ENCODE measurements at regions not wholly inside any gene's neighbourhood (a gene's known extent, or its start where the extent isn't known, plus 50 kb on each side); places are given as distances from the start of the nearest gene placed in this dataset.
"Not testable (repeated sequence)": the region's sequence is repeated elsewhere in the genome, so short reads cannot be mapped to it uniquely, and the experiment has no call there.

GRCh38 chr4:33966808-33967207, 2277.5 kb downstream of the ARAP2 start:
- no peaks in the 10 kb centered on the region for H3K79me2 ChIP-seq (ENCODE audit: control insufficient read depth, insufficient read depth, low read length)
- H3K36me3 ChIP-seq (ENCODE audit: control insufficient read depth, insufficient read depth, low read length): no peaks in the 10 kb centered on the region
- no peak overlapping the region for H3K4me3 ChIP-seq (replicated peaks in 1 of 4; ENCODE audit: control extremely low read depth in 1 of 4, insufficient read depth in 1 of 4, low read depth in 3 of 4, low read length in 4 of 4)
- no peak overlapping the region for H2AFZ ChIP-seq (ENCODE audit: low read length)
- H3K4me2 ChIP-seq (ENCODE audit: extremely low read depth, insufficient read depth, low read length): no peak overlapping the region
- no peaks in the 10 kb centered on the region for H4K20me1 ChIP-seq (ENCODE audit: control insufficient read depth, extremely low read depth, insufficient read depth, low read length)
- TF ChIP-seq CTCF (conservative IDR thresholded peaks at IDR 0.05 in 1 of 2, IDR thresholded peaks at IDR 0.05 in 1 of 2; ENCODE audit: low read depth in 1 of 2, low read length in 2 of 2) (peak in 1 of 2 donors; percentile 0), EZH2 (IDR thresholded peaks at IDR 0.05; ENCODE audit: low read length, missing control alignments) (no peak)
- H3K4me1 ChIP-seq (ENCODE audit: control insufficient read depth, extremely low read depth, insufficient read depth, low read length): no peaks in the 10 kb centered on the region
- no peak overlapping the region for H3K27ac ChIP-seq (ENCODE audit: insufficient read depth, low read length)
- no peak for DNase-seq (ENCODE audit: low read depth in 2 of 2)
- H3K27me3 ChIP-seq (ENCODE audit: control insufficient read depth, insufficient read depth, low read length): no peaks in the 10 kb centered on the region
- H3K9me3 ChIP-seq (ENCODE audit: control insufficient read depth, insufficient read depth, low read depth, low read length): no peaks in the 10 kb centered on the region
- H3K9ac ChIP-seq (ENCODE audit: insufficient read depth, low read length): no peak overlapping the region

- Histone ChIP-seq H3K27ac (ENCODE audit: insufficient read depth, low read length) (no peak overlapping the region), H3K9me3 (ENCODE audit: control insufficient read depth, insufficient read depth, low read depth, low read length) (no peaks in the 10 kb centered on the region), H3K4me3 (replicated peaks in 1 of 4; ENCODE audit: control extremely low read depth in 1 of 4, insufficient read depth in 1 of 4, low read depth in 3 of 4, low read length in 4 of 4) (no peak overlapping the region)
These were observed 2270.0 kb downstream of the ARAP2 start for GRCh38 chr4:33974270-33974669.

DNA sequence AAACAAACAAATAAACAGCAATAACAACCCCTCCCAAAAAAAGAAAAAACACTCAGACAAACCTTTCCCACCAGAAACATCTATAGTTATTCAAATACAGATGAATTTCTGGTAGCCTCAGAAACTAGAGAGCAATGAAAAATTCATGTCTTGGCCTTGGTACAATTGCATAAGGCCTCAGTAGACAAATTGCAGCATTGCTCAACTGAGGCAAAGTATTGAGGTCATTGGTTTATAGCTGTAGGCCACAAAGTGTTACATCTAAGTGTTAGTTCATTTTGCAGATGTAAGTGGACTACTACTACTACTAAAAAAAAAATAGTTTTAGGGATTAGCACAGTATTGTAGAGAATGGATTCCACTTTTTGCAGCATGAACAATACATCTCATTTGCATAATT, 2268.3 kb downstream of the ARAP2 start:
- DNase-seq (ENCODE audit: low read depth in 2 of 2): peak in 1 of 2 donors; percentile 67

More at GRCh38 chr4:33974270-33974669, 2270.0 kb downstream of the ARAP2 start:
- DNase-seq (ENCODE audit: low read depth in 2 of 2): no peak
- Histone ChIP-seq H3K9ac (ENCODE audit: insufficient read depth, low read length) (no peak overlapping the region), H3K27me3 (ENCODE audit: control insufficient read depth, insufficient read depth, low read length) (no peaks in the 10 kb centered on the region), H3K4me2 (ENCODE audit: extremely low read depth, insufficient read depth, low read length) (no peak overlapping the region), H3K4me1 (ENCODE audit: control insufficient read depth, extremely low read depth, insufficient read depth, low read length) (no peaks in the 10 kb centered on the region), H4K20me1 (ENCODE audit: control insufficient read depth, extremely low read depth, insufficient read depth, low read length) (no peaks in the 10 kb centered on the region), H2AFZ (ENCODE audit: low read length) (no peak overlapping the region), H3K79me2 (ENCODE audit: control insufficient read depth, insufficient read depth, low read length) (no peaks in the 10 kb centered on the region), H3K36me3 (ENCODE audit: control insufficient read depth, insufficient read depth, low read length) (no peaks in the 10 kb centered on the region)
- no peak for TF ChIP-seq EZH2 (IDR thresholded peaks at IDR 0.05; ENCODE audit: low read length, missing control alignments)
- TF ChIP-seq CTCF (conservative IDR thresholded peaks at IDR 0.05 in 1 of 2, IDR thresholded peaks at IDR 0.05 in 1 of 2; ENCODE audit: low read depth in 1 of 2, low read length in 2 of 2): no peak

GRCh38 chr4:33979781-33980180, 2264.5 kb downstream of the ARAP2 start:
- not testable (repeated sequence) for H3K27me3 ChIP-seq (ENCODE audit: control insufficient read depth, insufficient read depth, low read length); H3K4me1 ChIP-seq (ENCODE audit: control insufficient read depth, extremely low read depth, insufficient read depth, low read length); H3K27ac ChIP-seq (ENCODE audit: insufficient read depth, low read length); H2AFZ ChIP-seq (ENCODE audit: low read length); H3K4me3 ChIP-seq (replicated peaks in 1 of 4; ENCODE audit: control extremely low read depth in 1 of 4, insufficient read depth in 1 of 4, low read depth in 3 of 4, low read length in 4 of 4); H3K4me2 ChIP-seq (ENCODE audit: extremely low read depth, insufficient read depth, low read length); H3K9me3 ChIP-seq (ENCODE audit: control insufficient read depth, insufficient read depth, low read depth, low read length); H4K20me1 ChIP-seq (ENCODE audit: control insufficient read depth, extremely low read depth, insufficient read depth, low read length); H3K36me3 ChIP-seq (ENCODE audit: control insufficient read depth, insufficient read depth, low read length); DNase-seq (ENCODE audit: low read depth in 2 of 2); H3K79me2 ChIP-seq (ENCODE audit: control insufficient read depth, insufficient read depth, low read length); H3K9ac ChIP-seq (ENCODE audit: insufficient read depth, low read length)

More for the DNA sequence above, 2268.3 kb downstream of the ARAP2 start:
- no peak for TF ChIP-seq CTCF (conservative IDR thresholded peaks at IDR 0.05 in 1 of 2, IDR thresholded peaks at IDR 0.05 in 1 of 2; ENCODE audit: low read depth in 1 of 2, low read length in 2 of 2)
- H3K27me3 ChIP-seq (ENCODE audit: control insufficient read depth, insufficient read depth, low read length): no peaks in the 10 kb centered on the region
- no peaks in the 10 kb centered on the region for H3K36me3 ChIP-seq (ENCODE audit: control insufficient read depth, insufficient read depth, low read length)
- no peaks in the 10 kb centered on the region for H3K9me3 ChIP-seq (ENCODE audit: control insufficient read depth, insufficient read depth, low read depth, low read length)
- no peaks in the 10 kb centered on the region for H3K79me2 ChIP-seq (ENCODE audit: control insufficient read depth, insufficient read depth, low read length)
- H3K4me1 ChIP-seq (ENCODE audit: control insufficient read depth, extremely low read depth, insufficient read depth, low read length): no peaks in the 10 kb centered on the region
- no peak overlapping the region for H3K4me3 ChIP-seq (replicated peaks in 1 of 4; ENCODE audit: control extremely low read depth in 1 of 4, insufficient read depth in 1 of 4, low read depth in 3 of 4, low read length in 4 of 4)
- H3K27ac ChIP-seq (ENCODE audit: insufficient read depth, low read length): no peak overlapping the region
- no peak overlapping the region for H2AFZ ChIP-seq (ENCODE audit: low read length)
- H3K4me2 ChIP-seq (ENCODE audit: extremely low read depth, insufficient read depth, low read length): no peak overlapping the region
- no peaks in the 10 kb centered on the region for H4K20me1 ChIP-seq (ENCODE audit: control insufficient read depth, extremely low read depth, insufficient read depth, low read length)
- no peak overlapping the region for H3K9ac ChIP-seq (ENCODE audit: insufficient read depth, low read length)

Measured in fibroblast of lung (primary cell).